BE2C (cell line): ENCODE measurements at regions not wholly inside any gene's neighbourhood (a gene's known extent, or its start where the extent isn't known, plus 50 kb on each side); places are given as distances from the start of the nearest gene placed in this dataset.
"Not testable (repeated sequence)": the region's sequence is repeated elsewhere in the genome, so short reads cannot be mapped to it uniquely, and the experiment has no call there.

ENCODE experiments used
- DNase-seq: peaks from one replicate; pipeline ENCODE4 v3.0.0-alpha.2; 2020
- H3K27me3 ChIP-seq: fragments of 250-450 bp; sonication (Bioruptor Pico); 2 replicates; pipeline ENCODE4 v1.5.1; 2020; ENCODE audit warnings: mild to moderate bottlenecking
- H3K36me3 ChIP-seq: fragments of 250-450 bp; sonication (Bioruptor Pico); 2 replicates; pipeline ENCODE4 v1.5.1; 2020; ENCODE audit warnings: mild to moderate bottlenecking
- H3K4me1 ChIP-seq: fragments of 250-450 bp; sonication (Bioruptor Pico); 2 replicates; pipeline ENCODE4 v1.5.1; 2020
- H3K4me3 ChIP-seq: 2 replicates; pipeline ENCODE4 v1.5.1; 2011; ENCODE audit warnings: low read depth, low read length
- H3K9me3 ChIP-seq: fragments of 250-450 bp; sonication (Bioruptor Pico); 2 replicates; pipeline ENCODE4 v1.5.1; 2020
- TF ChIP-seq, protein P1 (sequence below): IDR thresholded peaks from 2 replicates; pipeline ENCODE4 v1.5.1; 2012; ENCODE audit warnings: mild to moderate bottlenecking, low read depth, low read length

DNA sequence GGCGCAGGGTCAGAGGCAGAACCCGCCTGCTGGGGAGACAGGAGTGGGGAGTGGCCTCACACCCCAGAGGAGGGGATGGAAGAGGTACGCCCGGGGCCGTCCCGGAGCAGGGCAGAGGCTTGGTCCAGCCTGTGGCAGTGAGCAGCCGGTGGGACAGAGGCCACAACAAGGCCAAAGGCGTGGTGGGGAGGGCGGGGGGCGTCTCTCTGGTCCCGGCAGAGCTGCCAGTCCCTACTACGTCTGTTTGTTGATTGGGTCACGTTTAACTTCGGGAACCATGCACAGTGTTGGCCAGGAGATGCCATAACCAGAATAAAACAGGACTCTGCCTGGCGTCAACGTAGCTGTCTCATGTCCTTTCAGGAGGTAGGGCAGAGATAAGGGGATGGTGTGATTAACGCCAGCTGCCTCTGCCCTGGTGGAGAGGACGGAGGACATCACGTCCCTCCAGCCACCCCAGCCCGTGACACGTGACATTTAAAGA lies 192.8 kb downstream of the BANP start:
- peak; percentile 57 for DNase-seq
- Histone ChIP-seq H3K36me3 (no peaks in the 10 kb centered on the region), H3K9me3 (no peaks in the 10 kb centered on the region), H3K4me1 (no peaks in the 10 kb centered on the region; the same call in 1 of the 2 replicates), H3K27me3 (no peaks in the 10 kb centered on the region), H3K4me3 (no peak overlapping the region)
- TF ChIP-seq, protein P1, sequence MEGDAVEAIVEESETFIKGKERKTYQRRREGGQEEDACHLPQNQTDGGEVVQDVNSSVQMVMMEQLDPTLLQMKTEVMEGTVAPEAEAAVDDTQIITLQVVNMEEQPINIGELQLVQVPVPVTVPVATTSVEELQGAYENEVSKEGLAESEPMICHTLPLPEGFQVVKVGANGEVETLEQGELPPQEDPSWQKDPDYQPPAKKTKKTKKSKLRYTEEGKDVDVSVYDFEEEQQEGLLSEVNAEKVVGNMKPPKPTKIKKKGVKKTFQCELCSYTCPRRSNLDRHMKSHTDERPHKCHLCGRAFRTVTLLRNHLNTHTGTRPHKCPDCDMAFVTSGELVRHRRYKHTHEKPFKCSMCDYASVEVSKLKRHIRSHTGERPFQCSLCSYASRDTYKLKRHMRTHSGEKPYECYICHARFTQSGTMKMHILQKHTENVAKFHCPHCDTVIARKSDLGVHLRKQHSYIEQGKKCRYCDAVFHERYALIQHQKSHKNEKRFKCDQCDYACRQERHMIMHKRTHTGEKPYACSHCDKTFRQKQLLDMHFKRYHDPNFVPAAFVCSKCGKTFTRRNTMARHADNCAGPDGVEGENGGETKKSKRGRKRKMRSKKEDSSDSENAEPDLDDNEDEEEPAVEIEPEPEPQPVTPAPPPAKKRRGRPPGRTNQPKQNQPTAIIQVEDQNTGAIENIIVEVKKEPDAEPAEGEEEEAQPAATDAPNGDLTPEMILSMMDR, result no peak

DNA sequence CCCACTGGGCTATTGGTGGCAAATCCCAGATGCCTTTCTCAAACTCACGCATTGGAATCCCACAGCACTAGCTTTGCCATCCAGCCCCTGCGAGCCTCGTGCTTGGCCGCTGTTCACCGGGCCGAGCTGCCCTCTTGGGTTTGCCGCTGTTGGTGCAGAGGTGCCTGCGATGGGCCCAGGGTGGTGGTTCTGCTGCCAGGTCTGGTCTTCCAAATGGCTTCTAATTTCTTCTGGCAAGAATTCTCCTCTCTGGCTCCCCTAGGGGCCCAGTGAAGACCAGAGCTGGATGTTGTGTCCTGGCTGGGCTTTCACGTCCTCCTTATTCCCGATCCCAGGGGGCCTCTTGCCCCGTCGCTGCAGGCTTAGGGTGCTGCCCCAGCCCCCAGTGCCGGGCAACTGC lies 194.1 kb downstream of the BANP start:
- not testable (repeated sequence) for H3K9me3 ChIP-seq, H3K36me3 ChIP-seq, H3K27me3 ChIP-seq, H3K4me1 ChIP-seq, DNase-seq, H3K4me3 ChIP-seq
- TF ChIP-seq, protein P1, result peak; percentile 37; the same call in 1 of the 2 replicates

DNA sequence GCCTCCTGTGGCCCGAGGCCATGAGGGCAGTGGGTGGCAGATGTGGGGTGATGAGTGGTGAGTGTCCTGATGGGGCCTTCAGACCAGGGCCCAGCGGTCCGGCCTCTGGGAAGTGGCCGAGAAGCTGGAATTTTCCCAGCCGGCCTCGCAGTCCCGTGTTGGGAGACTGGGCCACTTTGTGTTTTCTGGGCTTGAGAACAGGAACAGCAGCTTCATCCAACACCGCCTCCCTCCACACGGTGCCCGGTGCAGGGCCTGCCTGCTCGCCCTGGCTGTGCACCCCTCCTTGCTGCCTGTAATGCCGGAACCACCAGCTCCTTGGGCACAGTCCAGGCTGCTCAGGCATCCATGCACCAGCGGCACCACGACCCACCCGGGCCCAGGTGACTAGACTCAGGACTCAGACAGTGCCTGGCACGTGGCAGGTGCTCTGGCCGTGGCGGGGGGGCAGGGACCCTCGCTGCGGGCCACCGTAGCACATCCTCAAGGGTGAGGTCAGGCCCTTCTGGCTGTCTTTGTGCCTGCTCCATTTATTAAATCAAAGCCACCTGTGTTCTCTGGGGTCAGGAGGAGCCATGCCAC lies 194.7 kb downstream of the BANP start:
- not testable (repeated sequence) for H3K4me3 ChIP-seq, H3K36me3 ChIP-seq, H3K27me3 ChIP-seq, H3K9me3 ChIP-seq, DNase-seq, H3K4me1 ChIP-seq

DNA sequence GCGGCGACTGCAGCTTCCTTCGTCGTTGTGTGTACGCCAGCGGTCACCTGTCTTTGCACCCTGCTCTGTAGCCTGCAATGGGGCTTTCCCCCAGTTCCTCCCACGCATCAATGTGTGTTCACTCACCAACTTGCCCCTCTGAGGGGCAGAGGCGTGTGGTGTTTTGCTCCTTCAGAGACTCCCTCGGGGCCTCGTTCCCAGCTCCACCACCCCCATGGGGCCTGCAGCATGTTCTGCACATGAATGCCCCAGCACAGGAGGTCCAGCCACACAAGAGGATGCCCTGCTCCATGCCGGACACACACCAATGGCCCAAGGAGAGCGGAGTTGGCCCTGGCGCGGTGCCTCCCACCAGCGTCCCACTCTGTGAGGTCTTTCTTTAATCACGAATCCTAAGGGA lies 196.8 kb downstream of the BANP start:
- H3K4me3 ChIP-seq, H3K27me3 ChIP-seq, H3K4me1 ChIP-seq, DNase-seq, H3K36me3 ChIP-seq, H3K9me3 ChIP-seq: not testable (repeated sequence)

DNA sequence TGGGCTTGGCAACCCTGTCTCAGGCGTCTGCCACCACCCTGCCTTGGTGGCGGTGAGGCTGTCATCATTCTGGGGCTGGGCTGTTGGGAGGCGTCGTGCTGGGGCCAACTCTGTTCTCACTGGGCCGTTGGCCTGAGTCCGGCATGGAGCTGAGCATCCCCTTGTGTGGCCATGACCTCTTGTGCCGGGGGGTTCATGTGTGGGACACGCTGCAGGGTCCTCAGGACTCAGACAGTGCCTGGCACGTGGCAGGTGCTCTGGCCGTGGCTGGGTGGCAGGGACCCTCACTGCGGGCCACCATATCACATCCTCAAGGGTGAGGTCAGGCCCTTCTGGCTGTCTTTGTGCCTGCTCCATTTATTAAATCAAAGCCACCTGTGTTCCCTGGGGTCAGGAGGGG lies 197.4 kb downstream of the BANP start:
- not testable (repeated sequence) for DNase-seq, H3K36me3 ChIP-seq, H3K4me1 ChIP-seq, H3K9me3 ChIP-seq, H3K4me3 ChIP-seq, H3K27me3 ChIP-seq

DNA sequence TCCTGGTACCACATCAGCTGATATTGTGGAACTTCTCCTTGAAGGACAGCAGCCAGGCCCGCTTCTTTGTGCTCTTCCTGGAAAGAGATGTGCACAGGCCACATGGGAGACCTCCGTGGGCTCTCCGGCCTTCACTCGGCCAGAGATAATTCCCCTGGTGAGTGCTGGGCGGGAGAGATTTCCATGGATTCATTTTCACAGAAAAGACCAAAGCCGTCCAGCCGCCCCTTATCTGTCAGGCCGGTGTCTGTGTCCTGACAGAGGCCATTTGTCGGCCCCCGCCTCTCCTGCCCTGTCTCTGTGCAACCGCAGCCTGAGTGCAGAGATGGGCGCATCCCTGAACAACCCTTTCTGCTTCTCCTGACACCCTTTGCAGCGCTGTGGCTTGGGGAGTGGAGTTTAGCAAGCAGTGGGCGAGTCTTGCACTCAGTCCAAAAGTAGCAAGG lies 197.9 kb downstream of the BANP start:
- H3K4me3 ChIP-seq, H3K36me3 ChIP-seq, H3K9me3 ChIP-seq, H3K27me3 ChIP-seq, DNase-seq, H3K4me1 ChIP-seq: not testable (repeated sequence)

DNA sequence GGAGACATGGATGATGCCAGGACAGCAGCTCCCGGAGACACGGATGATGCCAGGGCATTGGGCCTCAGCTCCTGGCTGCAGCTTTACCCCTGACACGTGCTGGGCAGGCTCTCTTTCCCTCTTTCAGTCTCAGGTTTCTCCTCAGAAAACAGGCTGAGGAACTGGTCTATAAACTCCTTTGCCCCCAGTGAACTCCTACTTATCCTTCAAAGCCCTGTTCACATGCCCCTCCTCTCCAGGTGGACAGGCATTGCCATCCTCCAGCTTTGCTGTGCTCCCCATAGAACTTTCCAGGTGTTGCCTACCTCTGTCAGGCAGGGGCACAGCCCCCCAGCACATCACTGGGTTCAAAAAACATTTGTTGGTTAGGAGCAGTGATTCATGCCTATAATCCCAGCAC lies 198.4 kb downstream of the BANP start:
- H3K27me3 ChIP-seq, H3K4me3 ChIP-seq, H3K9me3 ChIP-seq, H3K36me3 ChIP-seq, H3K4me1 ChIP-seq, DNase-seq: not testable (repeated sequence)

DNA sequence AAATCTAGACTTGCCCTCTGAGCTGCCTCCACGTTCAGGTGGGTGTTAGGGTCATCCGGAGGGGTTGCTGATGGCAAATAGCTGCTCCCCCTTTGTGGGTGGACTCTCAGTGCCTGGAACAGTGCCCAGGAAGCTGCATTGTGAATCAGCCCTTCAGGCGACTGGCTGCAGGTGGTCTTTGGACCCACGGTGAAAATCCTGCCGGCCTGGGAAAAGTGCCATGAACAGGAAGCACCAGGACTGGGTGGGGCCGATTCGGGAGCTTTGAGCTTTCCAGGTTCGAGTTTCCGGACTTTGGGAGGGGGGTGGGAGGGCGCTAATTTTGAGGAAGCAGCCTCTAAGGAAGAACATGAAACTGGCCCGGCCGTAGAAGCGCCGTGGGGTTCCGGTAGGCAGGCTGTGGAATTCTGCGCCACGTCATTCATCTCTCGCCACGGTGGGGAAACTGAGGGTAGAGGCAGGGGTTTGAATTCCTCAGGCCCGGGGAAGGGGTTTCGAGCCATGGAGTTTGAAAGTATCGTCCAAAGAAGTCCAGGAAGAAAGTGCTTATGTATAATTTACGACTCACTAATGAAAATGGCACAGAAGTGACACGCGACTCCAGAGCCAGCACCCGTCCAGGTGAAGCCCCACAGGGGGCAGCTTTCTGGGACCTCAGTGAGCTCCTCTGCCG lies 199.4 kb downstream of the BANP start:
- DNase-seq, H3K4me1 ChIP-seq, H3K27me3 ChIP-seq, H3K9me3 ChIP-seq, H3K4me3 ChIP-seq, H3K36me3 ChIP-seq: not testable (repeated sequence)

DNA sequence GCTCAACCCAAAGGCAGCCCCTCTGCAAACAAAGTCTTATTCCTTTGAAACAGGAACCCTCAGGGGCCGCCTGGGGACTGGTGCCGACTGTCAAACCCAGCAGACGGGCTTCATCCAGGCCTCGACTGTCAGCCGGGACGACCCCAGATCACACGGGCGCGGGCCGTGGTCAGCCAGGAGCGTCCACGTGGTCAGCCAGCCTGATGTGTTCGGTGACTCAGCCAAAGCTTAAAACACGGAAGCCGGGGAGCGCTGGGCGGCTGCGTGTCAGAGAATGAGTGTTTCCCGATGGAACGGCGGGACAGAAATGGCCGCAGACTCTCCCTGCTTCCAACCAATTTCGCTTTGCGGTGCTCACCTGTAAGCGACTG lies 199.9 kb downstream of the BANP start:
- not testable (repeated sequence) for H3K36me3 ChIP-seq, H3K4me1 ChIP-seq, DNase-seq, H3K4me3 ChIP-seq, H3K27me3 ChIP-seq, H3K9me3 ChIP-seq

DNA sequence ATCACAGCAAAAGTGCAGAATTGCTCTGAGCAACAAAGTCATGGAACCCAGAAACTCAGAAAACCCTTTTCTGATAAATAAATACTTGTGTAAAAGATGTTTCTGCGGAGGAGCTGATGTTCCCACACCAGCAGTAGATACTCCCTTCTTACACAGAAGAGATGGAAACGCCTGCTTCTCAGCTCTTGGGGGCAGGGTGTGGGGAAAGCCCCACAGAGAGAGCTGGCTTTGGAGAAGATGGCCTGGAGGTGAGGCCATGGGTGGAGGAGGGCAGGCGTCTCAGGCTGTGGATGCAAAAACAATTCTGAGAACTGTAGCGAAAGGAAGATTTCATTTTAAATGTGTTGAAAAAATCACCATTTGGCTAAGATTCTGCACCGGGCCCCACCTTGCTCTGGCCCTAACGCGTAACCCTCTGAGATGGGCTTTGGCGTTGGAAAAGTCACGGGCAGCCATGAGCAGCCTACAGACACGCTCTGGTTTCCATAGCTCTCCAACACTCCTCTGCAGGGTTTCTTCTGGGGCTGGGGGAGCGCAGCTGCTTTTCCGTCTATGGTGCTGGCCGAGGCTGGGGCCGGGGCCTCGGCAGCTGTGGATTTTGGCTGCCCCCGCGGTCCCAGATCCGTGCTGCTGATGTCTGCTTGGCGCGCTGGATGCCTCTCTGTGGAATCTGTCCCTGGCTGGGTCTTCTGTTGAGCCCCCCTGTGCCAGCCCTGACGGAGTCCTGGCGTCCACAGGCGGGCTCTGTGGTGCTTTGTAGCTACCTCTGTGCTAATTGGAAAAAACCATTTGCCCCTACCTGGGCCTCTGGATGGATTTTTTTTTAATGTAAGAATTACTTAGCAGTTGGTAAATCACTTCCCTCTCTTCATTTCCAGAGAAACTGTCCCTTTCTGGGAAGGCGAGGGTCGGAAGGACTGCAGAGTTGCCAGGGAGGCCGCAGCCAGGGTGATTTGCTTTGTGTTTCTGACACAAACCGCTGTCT lies 200.9 kb downstream of the BANP start:
- H3K4me1 ChIP-seq, H3K27me3 ChIP-seq, H3K36me3 ChIP-seq, DNase-seq, H3K9me3 ChIP-seq, H3K4me3 ChIP-seq: not testable (repeated sequence)

DNA sequence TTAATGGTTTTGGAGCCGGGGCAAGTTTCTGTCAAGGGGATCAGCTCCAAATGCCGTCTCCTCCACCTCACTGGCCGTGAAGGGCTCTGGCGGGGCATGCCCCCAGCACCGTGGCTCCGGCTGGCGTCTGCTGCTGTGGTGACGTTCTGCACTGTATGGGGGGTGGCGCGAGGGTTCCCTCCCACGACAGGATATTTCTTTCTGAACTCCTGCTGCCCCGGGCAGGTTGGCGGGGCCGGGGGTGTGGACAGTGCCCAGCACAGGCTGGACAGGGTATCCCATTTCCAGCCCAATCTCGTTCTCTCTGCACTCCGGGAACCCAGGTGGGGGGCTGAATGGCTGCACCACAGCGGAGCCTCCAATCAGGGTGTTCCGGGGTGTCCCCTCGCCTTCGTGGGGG lies 201.6 kb downstream of the BANP start:
- H3K4me1 ChIP-seq, H3K27me3 ChIP-seq, H3K9me3 ChIP-seq, H3K4me3 ChIP-seq, DNase-seq, H3K36me3 ChIP-seq: not testable (repeated sequence)

DNA sequence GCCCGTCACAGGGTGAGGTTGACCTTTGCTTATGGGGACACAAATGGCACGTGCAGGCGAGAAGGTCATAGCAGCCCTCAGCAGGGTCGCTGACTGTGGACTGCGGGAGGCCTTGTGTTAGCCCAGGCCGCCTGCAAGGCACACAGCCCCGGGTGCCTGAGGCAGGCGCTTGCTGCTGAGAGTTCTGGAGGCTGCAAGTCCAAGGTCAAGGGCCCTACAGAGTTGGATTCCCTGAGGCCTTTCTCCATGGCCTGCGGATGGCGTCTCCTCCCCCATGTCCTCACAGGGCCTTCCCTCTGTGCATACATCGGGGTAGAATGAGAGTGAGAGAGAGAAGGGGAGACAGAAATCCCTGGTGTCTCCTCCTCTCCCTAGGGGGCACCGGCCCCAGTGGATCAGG lies 202.3 kb downstream of the BANP start:
- H3K36me3 ChIP-seq, H3K4me3 ChIP-seq, DNase-seq, H3K4me1 ChIP-seq, H3K27me3 ChIP-seq, H3K9me3 ChIP-seq: not testable (repeated sequence)

DNA sequence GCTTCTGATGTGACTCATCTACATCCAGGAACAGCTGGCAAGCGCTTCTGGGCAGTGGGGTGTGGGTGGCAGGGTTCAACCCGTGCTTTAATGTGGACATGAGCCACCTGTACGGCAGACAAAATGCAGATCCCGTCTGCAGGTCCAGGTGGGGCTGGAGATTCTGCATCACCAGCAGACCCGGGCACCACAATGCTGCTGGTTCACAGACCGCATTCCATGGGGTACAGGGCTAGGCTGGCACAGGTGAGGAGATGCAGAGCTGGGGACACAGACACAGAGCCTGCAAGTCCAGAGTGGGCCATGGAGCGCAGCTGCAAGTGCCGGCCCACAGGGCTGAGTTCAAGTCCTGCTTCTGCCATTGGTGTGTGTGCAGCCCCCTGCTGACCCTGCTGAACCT lies 203.7 kb downstream of the BANP start:
- not testable (repeated sequence) for DNase-seq, H3K36me3 ChIP-seq, H3K27me3 ChIP-seq, H3K4me3 ChIP-seq, H3K9me3 ChIP-seq, H3K4me1 ChIP-seq
